SU-DHL-6 (cell line): ENCODE measurements at regions not wholly inside any gene's neighbourhood (a gene's known extent, or its start where the extent isn't known, plus 50 kb on each side); places are given as distances from the start of the nearest gene placed in this dataset.

ENCODE experiments used
- H2AFZ ChIP-seq: fragments of 200-600 bp; sonication (generic); 2 replicates; pipeline ENCODE4 v1.6.1; 2014; ENCODE audit warnings: low read depth, mild to moderate bottlenecking, moderate library complexity, mixed read lengths, antibody characterized with exemption, low read length; ENCODE audit not compliant: severe bottlenecking
- H3F3A ChIP-seq: fragments of 200-600 bp; shearing (Covaris generic); 2 replicates; pipeline ENCODE4 v1.6.0; 2016; ENCODE audit warnings: antibody characterized with exemption, mild to moderate bottlenecking; ENCODE audit not compliant: insufficient read depth
- H3K27ac ChIP-seq: fragments of 200-600 bp; sonication (generic); 2 replicates; pipeline ENCODE4 v1.5.1; 2016; ENCODE audit warnings: low read depth, mild to moderate bottlenecking, low read length, moderate library complexity, mixed read lengths
- H3K27me3 ChIP-seq: fragments of 200-600 bp; sonication (generic), shearing (Covaris generic); 2 replicates; pipeline ENCODE4 v1.6.0; 2014; ENCODE audit warnings: mild to moderate bottlenecking, low read length
- H3K36me3 ChIP-seq: fragments of 200-600 bp; sonication (generic); 2 replicates; pipeline ENCODE4 v1.6.1; 2014; ENCODE audit warnings: mild to moderate bottlenecking, low read length, mixed read lengths
- H3K4me2 ChIP-seq: fragments of 300-600, 200-600 bp; shearing (Covaris generic), sonication (generic); 2 replicates; pipeline ENCODE4 v1.6.0; 2014; ENCODE audit warnings: low read length, low read depth, mild to moderate bottlenecking; ENCODE audit not compliant: poor library complexity, severe bottlenecking
- H3K4me3 ChIP-seq: fragments of 200-600 bp; sonication (generic); 2 replicates; pipeline ENCODE4 v1.5.1; 2014; ENCODE audit warnings: antibody characterized with exemption, low read length, mild to moderate bottlenecking, mixed read lengths; ENCODE audit not compliant: insufficient read depth, poor library complexity, severe bottlenecking
- H3K79me2 ChIP-seq: fragments of 200-600 bp; sonication (generic); 2 replicates; pipeline ENCODE4 v1.6.1; 2014; ENCODE audit warnings: mild to moderate bottlenecking, low read length, moderate library complexity; ENCODE audit not compliant: insufficient read depth
- H3K9ac ChIP-seq: fragments of 200-600 bp; sonication (generic); 2 replicates; pipeline ENCODE4 v1.7.0; 2014; ENCODE audit warnings: mild to moderate bottlenecking, low read length
- H3K9me2 ChIP-seq: fragments of 200-600 bp; sonication (generic); replicated peaks from 2 replicates; pipeline ENCODE4 v1.6.1; 2014; ENCODE audit warnings: low read length; ENCODE audit not compliant: insufficient read depth
- H3K9me3 ChIP-seq: fragments of 200-600 bp; sonication (generic); 2 replicates; pipeline ENCODE4 v1.6.1; 2014; ENCODE audit warnings: low read length, mixed read lengths; ENCODE audit not compliant: insufficient read depth
- H4K20me1 ChIP-seq: fragments of 200-600 bp; sonication (generic); 2 replicates; pipeline ENCODE4 v1.6.1; 2014; ENCODE audit warnings: low read depth, mild to moderate bottlenecking, antibody characterized with exemption, low read length, moderate library complexity, mixed read lengths
- EZH2phosphoT487 ChIP-seq: fragments of 200-600 bp; sonication (generic), shearing (Covaris generic); conservative IDR thresholded peaks from 2 replicates; pipeline ENCODE4 v1.6.1; 2018; ENCODE audit warnings: mild to moderate bottlenecking, antibody characterized with exemption, low read length, moderate library complexity, mixed read lengths
- TF ChIP-seq, protein P1 (sequence below): fragments of 200-600 bp; sonication (generic); IDR thresholded peaks from one replicate; pipeline ENCODE4 v1.5.1; 2017; ENCODE audit warnings: antibody characterized with exemption, mild to moderate bottlenecking, low read length, moderate library complexity; ENCODE audit not compliant: insufficient read depth, poor library complexity, severe bottlenecking

DNA sequence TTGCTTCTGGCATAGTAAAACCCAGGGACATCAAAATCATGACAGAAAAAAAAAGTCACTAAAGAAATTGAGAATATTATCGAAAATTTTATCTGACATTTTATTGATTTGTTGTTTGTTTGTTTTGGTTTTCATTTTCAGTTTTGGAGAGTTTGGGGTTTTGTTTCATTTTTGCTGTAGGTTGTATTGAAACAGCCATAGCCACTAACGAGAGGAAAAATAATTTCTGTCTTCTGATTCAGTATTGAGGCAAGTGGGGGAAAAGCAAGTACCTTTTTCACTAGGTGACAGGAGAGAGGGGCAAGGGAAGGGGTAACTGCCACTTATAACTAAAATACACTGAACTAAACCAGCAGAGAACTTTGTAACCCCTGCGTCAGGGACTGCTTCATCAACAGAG, 392.8 kb upstream of the NDST3 start:
- no peaks in the 10 kb centered on the region for H3K36me3 ChIP-seq
- H3K9me2 ChIP-seq = no peaks in the 10 kb centered on the region
- no peak overlapping the region for H3K4me2 ChIP-seq
- H3F3A ChIP-seq = no peaks in the 10 kb centered on the region
- no peaks in the 10 kb centered on the region for H3K27me3 ChIP-seq
- no peaks in the 10 kb centered on the region for H4K20me1 ChIP-seq
- H2AFZ ChIP-seq = no peak overlapping the region
- H3K79me2 ChIP-seq = no peaks in the 10 kb centered on the region
- no peak overlapping the region for H3K4me3 ChIP-seq
- no peak for TF ChIP-seq EZH2phosphoT487
- TF ChIP-seq, protein P1, sequence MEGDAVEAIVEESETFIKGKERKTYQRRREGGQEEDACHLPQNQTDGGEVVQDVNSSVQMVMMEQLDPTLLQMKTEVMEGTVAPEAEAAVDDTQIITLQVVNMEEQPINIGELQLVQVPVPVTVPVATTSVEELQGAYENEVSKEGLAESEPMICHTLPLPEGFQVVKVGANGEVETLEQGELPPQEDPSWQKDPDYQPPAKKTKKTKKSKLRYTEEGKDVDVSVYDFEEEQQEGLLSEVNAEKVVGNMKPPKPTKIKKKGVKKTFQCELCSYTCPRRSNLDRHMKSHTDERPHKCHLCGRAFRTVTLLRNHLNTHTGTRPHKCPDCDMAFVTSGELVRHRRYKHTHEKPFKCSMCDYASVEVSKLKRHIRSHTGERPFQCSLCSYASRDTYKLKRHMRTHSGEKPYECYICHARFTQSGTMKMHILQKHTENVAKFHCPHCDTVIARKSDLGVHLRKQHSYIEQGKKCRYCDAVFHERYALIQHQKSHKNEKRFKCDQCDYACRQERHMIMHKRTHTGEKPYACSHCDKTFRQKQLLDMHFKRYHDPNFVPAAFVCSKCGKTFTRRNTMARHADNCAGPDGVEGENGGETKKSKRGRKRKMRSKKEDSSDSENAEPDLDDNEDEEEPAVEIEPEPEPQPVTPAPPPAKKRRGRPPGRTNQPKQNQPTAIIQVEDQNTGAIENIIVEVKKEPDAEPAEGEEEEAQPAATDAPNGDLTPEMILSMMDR = no peak
- no peak overlapping the region for H3K9ac ChIP-seq
- no peaks in the 10 kb centered on the region for H3K9me3 ChIP-seq
- H3K27ac ChIP-seq = no peak overlapping the region

DNA sequence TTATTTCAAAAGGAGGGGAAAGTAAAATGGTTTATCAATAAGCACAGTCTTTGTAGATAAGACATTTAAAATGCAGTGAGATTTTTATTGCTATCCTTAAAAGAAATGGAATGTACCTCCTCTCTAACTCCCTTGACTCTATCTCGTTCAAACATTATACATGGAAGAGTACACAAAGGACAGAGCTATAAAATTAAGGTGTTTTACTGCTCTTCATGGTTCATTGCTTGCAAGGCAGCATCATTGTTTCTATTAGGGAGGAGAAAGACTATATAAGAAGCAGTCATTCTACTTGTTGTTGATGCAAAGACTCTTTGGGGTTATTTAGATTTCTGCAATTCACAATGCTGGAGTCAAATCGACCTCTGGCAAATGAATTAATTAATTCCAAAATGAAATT, 380.2 kb upstream of the NDST3 start:
- Histone ChIP-seq H2AFZ (no peak overlapping the region), H3K4me3 (no peak overlapping the region), H4K20me1 (no peaks in the 10 kb centered on the region), H3K79me2 (no peaks in the 10 kb centered on the region), H3K36me3 (no peaks in the 10 kb centered on the region), H3K9me2 (no peaks in the 10 kb centered on the region), H3K4me2 (no peak overlapping the region), H3K9me3 (no peaks in the 10 kb centered on the region), H3F3A (no peaks in the 10 kb centered on the region), H3K27me3 (no peaks in the 10 kb centered on the region), H3K27ac (no peak overlapping the region), H3K9ac (no peak overlapping the region)
- no peak for TF ChIP-seq EZH2phosphoT487
- TF ChIP-seq, protein P1 = no peak

DNA sequence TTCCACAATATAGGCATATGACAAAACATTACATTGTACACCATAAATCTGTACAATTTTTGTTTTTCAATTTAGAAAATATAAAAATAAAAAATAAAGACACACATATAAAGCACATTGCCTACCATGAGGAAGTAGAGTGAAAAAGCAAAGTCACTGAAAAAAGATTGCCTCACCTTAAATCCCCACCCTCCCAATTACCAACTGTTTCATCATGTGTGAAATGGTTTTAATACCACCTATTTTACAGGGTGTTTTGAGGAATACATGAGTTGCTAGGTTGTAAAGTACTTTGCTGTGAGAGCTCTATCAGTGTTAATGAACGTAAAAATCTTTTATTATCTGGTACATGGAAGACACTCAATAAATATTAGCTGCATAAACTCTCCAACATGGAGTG, 373.6 kb upstream of the NDST3 start:
- H4K20me1 ChIP-seq = no peaks in the 10 kb centered on the region
- H2AFZ ChIP-seq = no peak overlapping the region
- no peaks in the 10 kb centered on the region for H3K27me3 ChIP-seq
- no peak for TF ChIP-seq EZH2phosphoT487
- TF ChIP-seq, protein P1 = no peak
- no peak overlapping the region for H3K4me3 ChIP-seq
- no peaks in the 10 kb centered on the region for H3F3A ChIP-seq
- H3K9me2 ChIP-seq = no peaks in the 10 kb centered on the region
- no peaks in the 10 kb centered on the region for H3K79me2 ChIP-seq
- H3K9me3 ChIP-seq = no peaks in the 10 kb centered on the region
- H3K36me3 ChIP-seq = no peaks in the 10 kb centered on the region
- no peak overlapping the region for H3K9ac ChIP-seq
- H3K4me2 ChIP-seq = no peak overlapping the region
- H3K27ac ChIP-seq = no peak overlapping the region
